GM12801 (cell line): ENCODE measurements at regions not wholly inside any gene's neighbourhood (a gene's known extent, or its start where the extent isn't known, plus 50 kb on each side); places are given as distances from the start of the nearest gene placed in this dataset.

Experiments used
- CTCF ChIP-seq: IDR thresholded peaks from one replicate; pipeline ENCODE4 v1.5.1; 2011; ENCODE audit warnings: control low read depth; ENCODE audit not compliant: insufficient read length; ENCODE audit errors: extremely low read depth

GRCh38 chr16:65445313-65446260, 323.7 kb upstream of the CDH11 start:
- TF ChIP-seq CTCF = no peak

- TF ChIP-seq CTCF = no peak
These were observed 319.6 kb upstream of the CDH11 start for GRCh38 chr16:65441501-65441900.

- no peak for TF ChIP-seq CTCF
These were observed 307.8 kb upstream of the CDH11 start for GRCh38 chr16:65429504-65430181.

GRCh38 chr16:65426484-65426883, 304.6 kb upstream of the CDH11 start:
- TF ChIP-seq CTCF = no peak

DNA sequence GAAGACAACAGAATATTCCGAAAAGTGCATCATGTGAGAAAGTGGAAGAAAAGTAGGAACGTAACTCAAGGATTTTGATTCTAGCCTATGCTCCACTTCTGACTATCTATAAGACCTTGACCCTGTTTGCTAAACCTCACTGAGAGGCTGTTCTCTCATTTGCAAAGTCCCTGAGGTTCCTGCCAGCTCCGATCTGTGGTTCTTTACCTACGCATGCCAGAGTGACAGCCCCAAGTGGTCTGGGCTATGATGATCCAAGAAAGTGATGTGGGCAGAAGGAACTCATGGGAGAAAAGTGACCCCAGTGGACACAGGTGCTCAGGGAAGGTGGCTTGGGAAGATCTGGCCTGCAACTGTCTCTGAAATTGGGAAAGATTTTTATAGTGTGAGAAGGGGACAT, 301.1 kb upstream of the CDH11 start:
- TF ChIP-seq CTCF = no peak

DNA sequence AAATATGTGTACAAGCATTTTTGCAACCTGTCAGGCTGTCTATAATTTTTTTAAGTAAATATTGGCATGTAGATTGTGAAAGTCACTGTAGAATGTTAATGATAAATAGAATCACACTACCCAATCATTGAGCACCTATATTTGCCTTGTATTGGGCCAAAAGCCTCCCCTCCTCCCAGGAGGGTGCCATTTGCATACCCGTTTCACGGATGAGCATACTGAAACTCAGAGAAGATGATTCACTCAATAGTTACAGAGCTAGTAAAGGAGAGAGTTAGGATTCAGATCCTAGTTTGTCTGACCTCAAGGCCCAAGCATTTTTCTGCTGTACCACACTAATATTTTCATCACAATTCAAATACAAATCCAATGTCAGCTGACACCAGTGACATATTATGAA, 299.7 kb upstream of the CDH11 start:
- no peak for TF ChIP-seq CTCF

DNA sequence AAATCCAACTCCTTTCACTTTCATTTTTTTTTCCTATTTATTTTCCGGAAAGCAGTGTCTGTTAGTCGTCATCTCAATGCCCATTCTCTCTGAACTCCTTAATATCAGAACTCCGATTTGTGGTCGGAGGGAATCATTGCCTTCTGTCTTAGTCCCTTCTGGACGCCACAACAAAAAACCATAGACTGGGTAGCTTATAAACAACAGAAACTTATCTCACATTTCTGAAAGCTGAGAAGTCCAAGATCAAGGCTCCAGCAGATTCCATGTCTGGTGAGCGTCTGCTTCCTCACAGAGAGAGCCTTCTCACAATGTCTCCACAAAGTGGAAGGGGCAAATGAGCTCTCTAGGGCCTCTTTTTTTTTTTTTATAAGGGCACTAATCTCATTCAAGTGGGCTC, 296.6 kb upstream of the CDH11 start:
- no peak for TF ChIP-seq CTCF
